HG02678 (cell line): ENCODE measurements at regions not wholly inside any gene's neighbourhood (a gene's known extent, or its start where the extent isn't known, plus 50 kb on each side); places are given as distances from the start of the nearest gene placed in this dataset.

ENCODE experiments used
- ATAC-seq: cut with Tn5 transposase; IDR thresholded peaks from one replicate; pipeline ENCODE4 v1.9.1; 2021; ENCODE audit warnings: mild to moderate bottlenecking, moderate library complexity; ENCODE audit not compliant: unreplicated experiment

DNA sequence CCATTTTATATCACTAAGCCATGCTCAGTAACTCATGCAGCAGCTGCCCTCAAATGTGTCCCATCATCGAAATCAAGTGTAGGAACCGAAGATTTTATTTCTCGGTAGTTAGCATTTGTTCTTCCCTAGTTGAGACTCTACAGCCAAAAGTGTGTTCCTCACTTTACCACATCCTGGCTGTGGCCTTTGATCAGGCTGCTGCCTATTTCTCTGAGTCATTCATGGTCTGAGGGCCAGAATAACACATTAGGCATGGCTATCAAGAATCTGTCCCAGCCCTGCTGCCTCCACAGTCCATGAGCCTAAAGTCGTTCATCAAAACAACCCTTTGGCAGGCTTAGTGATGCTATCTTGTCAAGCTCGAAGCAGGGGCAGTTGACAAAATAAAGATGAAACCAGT is 300.1 kb downstream of the TDRD15 start:
- no peak for ATAC-seq

DNA sequence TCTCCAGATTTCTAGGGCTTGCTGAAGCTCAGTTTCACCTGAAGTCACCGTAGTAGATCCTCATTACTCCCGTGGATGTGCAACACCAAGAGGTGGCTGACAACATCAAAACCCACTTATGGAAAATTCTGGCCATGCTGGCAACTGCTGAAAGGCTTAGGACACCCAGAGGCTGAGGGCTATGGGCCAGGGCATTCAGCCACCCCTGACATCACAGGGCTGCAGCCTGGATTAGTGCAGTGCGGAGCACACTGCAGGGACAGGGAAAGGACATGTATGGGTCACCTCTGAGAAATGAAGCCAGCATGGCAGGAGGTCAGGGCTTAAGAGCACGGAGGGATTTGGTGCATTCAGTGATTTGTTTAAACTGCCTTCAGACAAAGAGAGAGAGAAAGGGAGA is 300.6 kb downstream of the TDRD15 start:
- no peak for ATAC-seq

DNA sequence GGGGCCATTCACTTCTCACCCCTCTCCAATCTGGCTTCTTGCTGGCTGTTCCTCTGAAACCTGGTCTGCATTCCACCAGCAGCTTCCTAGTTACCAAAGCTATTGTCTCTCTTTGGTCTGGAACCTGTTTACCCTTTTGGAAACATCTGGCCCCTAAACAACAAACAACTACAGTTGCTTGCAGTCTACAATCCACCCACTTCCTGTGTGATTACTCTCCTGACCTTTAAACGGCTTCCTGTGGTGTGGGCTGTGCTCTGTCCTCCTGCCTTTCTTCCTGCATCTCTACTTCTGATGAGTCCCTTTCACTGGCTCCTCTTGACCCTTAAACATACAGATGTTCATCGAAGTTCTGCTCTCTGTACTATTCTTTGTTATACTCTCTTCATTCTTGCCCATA is 303.8 kb downstream of the TDRD15 start:
- ATAC-seq = no peak

DNA sequence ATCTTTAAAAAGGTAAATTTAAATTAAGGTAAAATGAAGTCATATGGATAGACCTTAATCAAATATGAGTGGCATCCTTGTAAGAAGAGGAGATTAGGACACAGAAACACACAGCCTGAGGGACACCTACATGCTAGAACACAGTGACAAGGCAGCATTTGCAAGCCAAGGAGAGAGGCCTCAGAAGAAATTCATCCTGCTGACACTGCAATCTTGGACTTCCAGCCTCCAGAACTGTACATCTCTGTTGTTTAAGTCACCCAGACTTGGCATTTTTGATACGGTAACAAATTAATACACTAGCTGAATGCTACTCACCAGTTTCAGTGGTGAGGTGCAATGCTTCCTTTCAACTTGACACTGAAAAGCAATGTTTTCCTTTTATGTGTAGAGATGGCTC is 305.0 kb downstream of the TDRD15 start:
- ATAC-seq = no peak

DNA sequence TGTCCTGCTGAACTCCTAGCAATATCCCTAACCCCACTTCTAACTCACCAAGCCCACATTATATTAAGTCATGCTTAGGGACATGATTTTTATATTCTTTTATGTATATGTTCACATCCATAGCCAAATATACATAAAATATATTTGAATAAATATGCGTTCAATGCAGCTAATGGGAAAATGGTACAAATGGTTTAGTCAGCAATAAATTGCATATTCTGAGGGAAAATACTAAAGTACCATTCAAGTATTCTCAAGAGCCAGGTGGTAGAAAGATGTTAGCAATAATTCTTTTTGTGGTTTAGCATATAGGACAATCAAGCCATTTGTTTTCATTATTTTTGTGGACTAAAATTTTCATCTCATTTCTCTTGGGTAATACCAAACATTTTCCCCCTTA is 306.0 kb downstream of the TDRD15 start:
- ATAC-seq = no peak

DNA sequence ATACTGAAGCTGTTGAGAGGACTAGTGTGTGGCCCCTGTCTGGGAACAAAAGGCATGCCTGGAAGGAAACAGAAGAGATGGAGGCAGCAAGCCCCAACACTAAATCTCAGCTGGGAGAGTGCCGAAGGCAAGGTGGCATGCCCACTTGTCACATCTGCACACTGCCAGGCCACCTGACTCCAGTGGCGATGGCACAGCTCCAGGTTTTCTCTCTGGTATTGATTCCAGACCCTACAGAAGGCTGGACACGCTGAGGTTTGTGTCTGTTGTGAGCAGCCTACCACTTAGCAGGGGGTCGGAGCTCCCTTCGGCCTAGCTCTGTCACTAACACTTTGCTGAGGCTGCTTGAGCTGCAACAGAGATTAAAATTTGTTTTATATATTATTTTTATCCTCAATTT is 307.3 kb downstream of the TDRD15 start:
- no peak for ATAC-seq

DNA sequence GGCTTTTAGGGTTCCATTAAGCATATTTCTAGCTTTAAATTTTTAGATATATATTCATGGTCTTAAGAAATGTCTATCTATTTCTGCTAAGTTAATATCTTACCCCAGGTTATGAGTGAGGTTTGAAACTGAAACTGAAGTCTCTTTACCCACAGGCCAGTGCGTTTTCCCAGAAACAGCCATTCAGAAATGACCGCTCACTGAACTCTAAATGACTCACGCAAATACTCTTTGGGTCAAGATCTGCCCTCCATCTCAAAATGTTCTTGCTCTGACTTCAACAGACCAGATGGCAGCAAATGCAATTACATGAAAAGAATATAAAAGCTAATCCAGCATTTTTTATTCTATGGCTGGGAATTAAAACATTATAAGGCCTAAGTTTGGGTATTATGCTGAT is 315.2 kb downstream of the TDRD15 start:
- ATAC-seq = peak; percentile 60

DNA sequence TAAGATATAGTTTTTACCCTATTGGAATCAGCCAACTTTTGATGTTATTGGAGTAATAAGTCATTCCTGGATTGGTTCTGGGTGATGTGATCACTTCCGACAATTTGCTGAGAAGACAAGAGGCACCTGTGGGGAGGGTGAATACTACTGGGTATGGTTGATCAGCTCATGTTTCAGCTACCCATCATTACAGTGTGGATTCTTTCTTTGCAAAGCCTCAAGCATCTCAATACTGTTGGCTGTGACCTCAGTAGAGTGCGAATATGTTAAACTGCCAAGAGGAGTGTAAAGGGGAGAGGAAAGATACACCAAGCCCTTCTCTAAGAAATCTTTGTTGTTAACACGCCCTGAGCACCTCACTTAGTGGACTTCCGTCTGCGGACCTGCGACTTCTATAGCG is 317.7 kb downstream of the TDRD15 start:
- no peak for ATAC-seq

DNA sequence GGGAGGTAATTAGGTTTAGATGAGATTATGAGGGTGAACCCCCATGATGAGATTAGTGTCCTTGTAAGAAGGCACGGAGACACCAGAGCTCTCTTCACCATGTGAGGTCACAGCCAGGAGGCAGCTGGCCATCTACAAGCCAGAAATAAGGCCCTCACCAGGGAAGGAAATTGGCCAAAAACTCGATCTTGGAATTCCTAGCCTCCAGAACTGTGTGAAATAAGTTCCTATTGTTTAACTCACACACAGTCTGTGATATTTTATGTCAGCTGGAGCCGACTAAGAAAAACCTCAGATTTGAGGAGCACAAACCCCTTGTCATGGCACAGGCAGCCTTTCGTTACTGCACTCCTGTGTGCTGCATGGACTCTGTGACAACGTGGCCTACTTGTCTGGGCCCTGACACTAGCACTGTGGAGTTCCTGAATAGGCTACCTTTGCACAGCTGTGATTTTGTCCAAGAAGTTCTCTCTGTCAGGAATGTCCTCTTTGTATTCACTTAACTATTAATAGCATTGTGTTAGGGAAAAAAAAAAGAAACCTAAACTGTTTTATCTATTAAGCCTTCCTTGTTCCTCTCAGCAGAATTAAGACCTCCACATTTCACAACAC is 319.8 kb downstream of the TDRD15 start:
- ATAC-seq = no peak

DNA sequence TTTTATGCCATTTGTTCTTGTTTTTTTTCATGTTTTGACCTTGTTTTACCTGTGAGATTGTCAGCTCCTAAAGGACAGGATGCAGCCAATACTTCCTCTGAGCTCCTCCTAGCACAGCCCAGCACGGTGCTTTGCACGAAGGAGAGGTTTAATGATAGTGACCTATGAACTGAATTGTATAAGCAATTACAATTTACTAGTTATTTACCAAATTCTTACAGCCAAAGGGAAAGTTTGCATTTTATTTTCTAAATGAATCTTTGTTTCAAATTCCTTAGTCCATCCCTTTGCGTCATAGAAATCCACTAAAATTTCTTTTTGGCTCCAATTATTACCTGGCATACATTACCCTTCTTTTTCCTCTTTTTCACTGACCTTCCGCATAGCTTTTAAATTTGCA is 326.1 kb downstream of the TDRD15 start:
- no peak for ATAC-seq

DNA sequence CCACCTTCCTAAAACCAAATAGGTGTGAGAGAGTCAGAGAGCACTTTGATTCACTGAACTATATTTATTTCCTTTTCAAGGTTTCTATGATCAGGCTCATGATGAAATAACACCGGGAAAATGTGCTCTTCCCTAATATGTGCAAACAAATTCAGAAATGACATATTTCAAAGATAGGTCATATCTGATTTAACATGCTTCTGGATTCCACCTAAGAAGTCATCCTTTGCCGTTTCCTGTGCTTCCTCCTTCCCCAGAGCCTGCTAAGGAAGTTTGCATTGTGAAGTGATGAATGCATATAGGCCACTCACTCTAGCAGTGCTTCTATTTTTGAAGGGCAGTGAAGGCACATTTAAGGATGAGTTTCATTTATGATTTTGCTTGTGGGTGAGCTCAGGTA is 327.6 kb downstream of the TDRD15 start:
- no peak for ATAC-seq

DNA sequence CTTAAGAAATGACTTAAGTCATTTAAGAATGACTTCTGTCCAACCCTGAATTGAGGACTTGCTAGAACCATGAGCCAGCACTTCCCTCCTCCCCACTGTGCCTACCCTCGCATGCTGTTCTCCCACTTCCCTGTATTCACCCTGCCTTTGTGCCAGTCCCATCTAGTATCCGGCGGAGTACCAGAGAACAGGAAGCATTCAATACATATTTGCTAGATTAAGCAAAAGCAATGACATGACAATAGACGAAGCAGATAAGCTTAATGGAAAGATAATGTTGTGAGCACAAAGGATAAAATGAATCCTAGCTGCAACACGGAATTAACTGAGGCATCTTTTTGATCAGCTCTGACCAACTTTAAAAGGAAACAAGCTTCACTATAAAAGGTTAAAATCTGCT is 328.5 kb downstream of the TDRD15 start:
- ATAC-seq = no peak

DNA sequence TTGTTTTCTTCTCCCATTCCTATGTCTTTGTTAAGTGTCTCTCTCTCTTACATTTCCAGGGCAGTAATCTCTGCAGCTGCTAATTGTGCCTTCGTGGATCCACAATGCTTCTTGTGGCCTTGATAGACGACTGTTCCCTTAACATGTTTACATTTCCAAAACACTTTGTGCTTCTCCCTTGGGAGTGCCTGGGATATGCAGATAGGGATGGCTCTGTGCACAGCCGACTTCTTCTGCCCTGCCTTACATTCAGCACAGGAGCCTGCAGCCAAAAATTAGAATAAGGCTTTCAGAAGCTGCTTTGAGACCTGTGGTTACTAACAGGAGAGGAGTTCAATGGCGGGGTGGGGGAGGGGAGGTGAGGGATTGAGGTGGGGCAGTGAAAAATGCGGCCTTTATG is 328.9 kb downstream of the TDRD15 start:
- no peak for ATAC-seq

DNA sequence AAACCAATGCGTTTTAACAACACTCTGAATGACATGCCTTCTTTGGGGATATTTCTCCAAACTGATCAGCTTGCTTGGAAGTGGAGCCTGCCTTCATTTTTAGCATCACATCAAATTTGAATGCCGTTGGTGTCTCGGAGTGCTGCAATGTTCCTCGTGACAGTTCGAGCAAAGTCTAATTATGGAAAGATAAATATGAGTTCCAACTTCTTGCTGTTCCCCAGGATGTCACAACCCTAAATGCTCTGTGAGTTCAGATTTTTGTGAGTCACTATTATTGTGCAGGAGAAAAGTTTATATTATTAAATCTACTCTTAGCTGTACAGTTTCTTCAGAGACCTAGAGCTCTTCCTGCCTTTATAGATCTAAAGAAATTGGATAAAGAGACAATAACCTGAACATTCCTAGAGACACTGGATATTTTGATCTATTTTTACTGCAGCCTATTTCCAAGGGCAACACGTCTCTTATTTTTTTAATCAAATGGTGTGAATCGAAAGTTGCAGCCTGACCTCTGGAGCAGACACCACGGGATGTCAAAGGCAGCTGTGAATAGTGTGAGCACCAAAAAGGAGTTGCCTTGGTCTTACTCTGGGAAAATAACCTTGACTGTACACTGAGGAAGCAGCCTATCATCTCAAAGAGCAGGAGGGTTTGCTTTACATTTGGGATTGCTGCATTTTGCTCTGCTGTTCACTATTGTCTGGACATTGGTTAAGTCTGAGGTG is 330.1 kb downstream of the TDRD15 start:
- no peak for ATAC-seq

DNA sequence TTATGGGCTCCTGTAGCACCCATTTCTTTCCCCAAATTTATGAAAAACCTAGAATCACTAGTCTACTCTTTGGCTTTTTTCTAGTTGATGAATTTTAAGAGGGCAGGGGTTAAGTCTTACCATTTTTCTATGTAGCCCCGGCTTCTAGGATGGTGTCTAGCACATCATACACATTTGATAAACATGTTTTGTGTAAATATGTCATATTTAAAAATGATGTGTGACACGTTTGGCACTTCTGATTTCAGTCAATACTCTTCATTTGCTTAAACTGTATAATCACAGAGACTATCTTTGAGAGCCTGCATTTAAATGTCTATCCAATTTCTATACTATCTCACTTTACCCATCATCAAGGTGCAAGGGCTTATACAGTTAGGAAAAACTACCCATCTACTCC is 331.1 kb downstream of the TDRD15 start:
- no peak for ATAC-seq

DNA sequence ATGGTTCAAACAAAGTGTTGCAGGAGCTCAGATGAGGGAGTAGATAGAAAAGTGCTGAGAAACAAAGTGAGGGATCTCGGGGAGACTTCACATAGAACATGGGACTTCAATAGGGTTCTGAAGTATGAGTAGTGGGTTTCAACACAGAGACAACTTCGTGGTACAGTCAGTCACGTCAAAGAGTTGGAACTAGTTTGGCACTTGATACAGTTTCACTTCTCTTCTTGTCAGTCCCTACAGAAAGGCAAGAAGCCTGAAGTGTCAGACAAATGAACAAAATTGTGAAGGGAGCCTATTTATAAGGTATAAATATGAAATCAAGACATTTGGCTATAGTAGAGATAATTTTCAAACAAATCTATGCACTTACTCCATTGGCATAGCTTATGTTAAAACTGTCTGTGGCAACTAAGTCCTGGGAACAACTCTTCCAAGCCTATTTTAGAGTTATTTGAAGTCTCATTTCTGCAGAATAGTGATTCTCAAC is 338.0 kb downstream of the TDRD15 start:
- no peak for ATAC-seq

DNA sequence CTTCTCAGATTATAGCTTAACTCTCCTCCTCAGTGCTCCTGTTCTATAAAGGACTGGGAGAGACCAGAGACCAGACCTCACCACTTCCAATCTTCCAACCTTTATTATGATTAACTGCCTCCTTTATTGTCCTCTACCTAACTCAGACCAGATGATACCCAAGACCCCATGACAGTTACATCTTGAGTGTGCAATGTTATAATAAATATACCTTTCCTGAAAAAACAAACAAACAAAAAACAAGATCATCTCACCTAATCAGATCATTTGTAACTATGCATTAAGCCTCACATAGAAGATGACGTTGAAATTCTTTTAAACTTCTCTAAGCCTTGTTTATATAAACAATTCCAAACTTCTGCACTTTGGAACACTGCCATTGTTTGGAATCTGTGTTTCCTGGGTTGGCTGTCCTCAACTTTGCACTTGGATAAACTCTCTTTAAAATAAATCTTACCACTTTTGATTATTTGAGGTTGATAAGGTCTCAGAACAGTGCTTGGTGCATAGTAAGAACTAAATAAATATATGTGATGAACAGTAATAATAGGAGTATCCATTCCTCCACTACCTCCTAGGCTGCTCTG is 342.7 kb downstream of the TDRD15 start:
- no peak for ATAC-seq

DNA sequence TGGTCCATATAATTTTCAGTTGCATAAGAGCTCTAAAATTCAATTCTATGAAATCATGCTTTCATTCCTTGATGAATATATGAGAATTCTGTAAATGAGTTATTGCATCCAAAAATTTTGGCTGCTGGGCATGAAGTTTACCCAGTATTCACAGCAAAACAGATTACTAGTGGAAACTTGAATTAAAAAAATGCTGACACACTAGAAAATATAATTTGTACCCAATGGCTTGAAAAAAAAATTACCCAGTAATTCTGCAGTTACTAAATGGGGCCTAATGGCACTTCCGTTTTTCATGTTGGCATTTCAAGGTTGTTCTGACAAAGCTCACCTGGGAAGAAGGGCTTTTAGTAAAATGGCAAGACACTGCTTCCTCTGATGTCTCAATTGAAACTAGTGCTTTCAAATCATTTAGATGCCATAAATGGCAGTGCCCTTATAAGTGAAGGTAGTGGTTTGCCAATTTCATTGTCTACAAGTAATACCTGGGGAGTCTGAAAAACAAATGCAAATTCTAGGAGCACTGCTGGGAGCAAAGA is 343.6 kb downstream of the TDRD15 start:
- ATAC-seq = no peak

DNA sequence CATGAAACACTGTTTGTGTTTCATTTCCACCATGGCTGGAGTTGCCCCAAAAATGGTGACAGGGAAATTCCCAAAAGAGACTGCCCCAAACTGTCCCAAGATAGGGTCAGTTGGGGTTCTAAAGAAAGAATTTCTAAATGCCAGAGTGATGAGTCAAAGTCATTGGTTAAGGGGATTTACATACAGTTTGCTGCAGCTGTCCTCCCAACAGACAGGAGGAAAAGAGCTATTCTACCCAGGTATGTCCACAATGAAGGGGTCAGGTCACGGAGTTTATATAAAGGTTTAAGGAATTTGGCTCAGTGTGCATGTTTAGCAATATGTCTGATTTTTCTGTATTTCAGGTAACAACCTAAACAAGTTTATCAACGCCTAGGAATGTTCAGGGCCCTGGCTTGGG is 344.1 kb downstream of the TDRD15 start:
- no peak for ATAC-seq

DNA sequence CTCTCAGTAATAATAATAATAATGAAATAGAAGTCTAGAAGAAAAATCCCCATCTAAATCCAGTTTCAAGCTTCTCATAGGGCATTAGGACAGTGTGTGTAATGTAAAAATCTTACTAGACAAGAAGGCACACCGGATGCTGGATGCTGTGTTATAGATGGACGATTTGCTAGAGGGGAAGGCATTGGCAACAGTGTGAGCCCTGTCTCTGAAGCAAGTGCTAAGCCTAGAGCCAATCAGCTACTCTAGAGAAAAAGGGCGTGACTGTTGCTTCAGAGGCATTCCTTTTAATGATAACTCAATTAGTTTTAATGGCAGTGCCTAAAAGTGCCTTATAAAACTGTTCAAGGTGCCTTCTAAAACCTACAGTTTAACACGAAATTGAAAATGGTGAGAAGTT is 344.9 kb downstream of the TDRD15 start:
- ATAC-seq = no peak

DNA sequence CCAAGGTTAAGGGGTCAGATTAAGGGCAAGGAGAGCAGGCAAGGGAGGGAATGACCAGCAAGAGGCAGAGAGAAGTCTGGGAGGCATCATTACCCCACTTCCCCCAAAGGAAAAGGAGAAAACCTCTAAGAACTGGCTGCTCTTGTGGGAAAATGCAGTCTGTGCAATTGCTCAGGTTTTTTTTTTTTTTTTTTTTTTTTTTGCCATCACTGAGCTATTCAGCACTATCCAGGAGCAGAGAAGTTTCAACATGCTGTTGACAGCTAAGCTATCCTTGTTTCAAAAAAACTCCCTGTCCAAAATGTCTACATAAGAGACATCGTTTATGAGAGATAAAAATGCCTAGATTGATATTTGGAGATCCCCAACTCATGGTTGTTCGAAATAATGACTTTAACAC is 345.4 kb downstream of the TDRD15 start:
- ATAC-seq = no peak

DNA sequence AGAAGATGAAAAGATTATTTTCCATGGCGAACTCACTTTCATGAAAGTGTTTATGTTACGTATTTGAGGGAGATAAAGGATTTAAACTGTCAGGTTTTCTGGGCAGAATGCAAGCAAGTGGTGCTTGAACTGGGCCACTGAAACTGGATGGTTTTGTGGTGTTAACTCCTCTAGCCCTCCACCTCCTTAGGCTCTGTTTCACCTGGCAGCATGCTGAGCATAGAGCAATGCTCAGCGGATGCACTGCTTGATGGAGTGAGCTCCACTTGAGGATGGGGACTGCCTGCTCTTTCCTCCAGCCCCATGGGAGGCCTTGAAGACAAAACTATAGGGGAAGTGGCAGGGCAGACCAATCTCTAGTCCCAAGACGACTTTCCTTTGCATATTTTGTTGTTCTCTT is 345.8 kb downstream of the TDRD15 start:
- ATAC-seq = no peak
